ENCODE measurements at regions not wholly inside any gene's neighbourhood (a gene's known extent, or its start where the extent isn't known, plus 50 kb on each side); places are given as distances from the start of the nearest gene placed in this dataset.

GRCh38 chr9:30348904-30349303 lies 2035.5 kb upstream of the ACO1 start:
- H2AFZ ChIP-seq (ENCODE audit: low read length) = no peak overlapping the region
- H3K4me1 Mint-ChIP-seq = no peaks in the 10 kb centered on the region
- no peak overlapping the region for H3K27ac ChIP-seq (ENCODE audit: insufficient read length, low read depth, low read length)
- H4K8ac ChIP-seq (replicated peaks; ENCODE audit: insufficient read length, low read depth, low read length) = no peak overlapping the region
- no peaks in the 10 kb centered on the region for H3K9me3 ChIP-seq (ENCODE audit: control insufficient read depth, low read depth, low read length)
- H2AK5ac ChIP-seq (ENCODE audit: insufficient read length, low read length) = no peak overlapping the region
- H3K4me2 ChIP-seq (ENCODE audit: insufficient read depth, insufficient read length, low read length) = no peak overlapping the region
- no peak overlapping the region for H3K27ac Mint-ChIP-seq
- no peak overlapping the region for H2BK15ac ChIP-seq (ENCODE audit: low read depth, low read length)
- no peaks in the 10 kb centered on the region for H3K23me2 ChIP-seq (ENCODE audit: insufficient read length, low read depth, low read length, poor library complexity, severe bottlenecking)
- no peak overlapping the region for H3K4me3 Mint-ChIP-seq
- no peak overlapping the region for H2BK20ac ChIP-seq (ENCODE audit: low read depth, low read length, poor library complexity, severe bottlenecking)
- H3K36me3 Mint-ChIP-seq (ENCODE audit: insufficient read depth in 1 of 3, low read depth in 3 of 3) = no peaks in the 10 kb centered on the region; a peak in 2 of 7 replicates
- DNase-seq = peak; percentile 23
- no peak overlapping the region for H3K23ac ChIP-seq (ENCODE audit: insufficient read length, low read depth, low read length)
- H3K9ac ChIP-seq (ENCODE audit: extremely low read depth, insufficient read length, low read length) = no peak overlapping the region
- no peaks in the 10 kb centered on the region for H3K79me1 ChIP-seq (ENCODE audit: insufficient read depth, low read depth, low read length, poor library complexity, severe bottlenecking)
- H2BK120ac ChIP-seq (ENCODE audit: low read depth, low read length, poor library complexity, severe bottlenecking) = no peak overlapping the region
- H3K27me3 Mint-ChIP-seq (ENCODE audit: low read depth) = no peaks in the 10 kb centered on the region
- no peaks in the 10 kb centered on the region for H3K4me1 ChIP-seq (ENCODE audit: insufficient read depth, low read length)
- H3T11ph ChIP-seq (ENCODE audit: low read length) = no peak overlapping the region
- no peaks in the 10 kb centered on the region for H3K27me3 ChIP-seq (ENCODE audit: insufficient read depth, low read length)
- no peak for TF ChIP-seq CTCF (conservative IDR thresholded peaks at IDR 0.05)
- no peaks in the 10 kb centered on the region for H3K79me2 ChIP-seq (ENCODE audit: insufficient read depth, low read length)
- no peak overlapping the region for H2BK5ac ChIP-seq (ENCODE audit: insufficient read length, low read length)
- H3K18ac ChIP-seq (ENCODE audit: insufficient read length, low read depth, low read length) = no peak overlapping the region
- WGBS (ENCODE audit: extremely low coverage, insufficient read length, low lambda C conversion rate) = no CpG with 5 or more reads among the region's 15 CpGs
- no peaks in the 10 kb centered on the region for H4K20me1 ChIP-seq (ENCODE audit: control insufficient read depth, insufficient read depth, insufficient read length)
- no peak overlapping the region for H3K56ac ChIP-seq (ENCODE audit: insufficient read length, low read depth, low read length)
- H3K4ac ChIP-seq (ENCODE audit: low read depth, low read length) = no peak overlapping the region
- H4K91ac ChIP-seq (ENCODE audit: insufficient read length, low read depth, low read length) = no peak overlapping the region
- no peak overlapping the region for H3K14ac ChIP-seq (ENCODE audit: insufficient read depth, low read length)
- H3K9me3 Mint-ChIP-seq = peaks cover 0 to 4% of the 10 kb centered on the region in 2 experiments; a peak in 4 of 5 replicates
- no peak overlapping the region for H4K5ac ChIP-seq (ENCODE audit: insufficient read length, low read depth, low read length)
- no peak overlapping the region for H2BK12ac ChIP-seq (ENCODE audit: insufficient read length, low read depth, low read length)

Data from H9 (cell line).